ENCODE measurements at regions not wholly inside any gene's neighbourhood (a gene's known extent, or its start where the extent isn't known, plus 50 kb on each side); places are given as distances from the start of the nearest gene placed in this dataset.

DNA sequence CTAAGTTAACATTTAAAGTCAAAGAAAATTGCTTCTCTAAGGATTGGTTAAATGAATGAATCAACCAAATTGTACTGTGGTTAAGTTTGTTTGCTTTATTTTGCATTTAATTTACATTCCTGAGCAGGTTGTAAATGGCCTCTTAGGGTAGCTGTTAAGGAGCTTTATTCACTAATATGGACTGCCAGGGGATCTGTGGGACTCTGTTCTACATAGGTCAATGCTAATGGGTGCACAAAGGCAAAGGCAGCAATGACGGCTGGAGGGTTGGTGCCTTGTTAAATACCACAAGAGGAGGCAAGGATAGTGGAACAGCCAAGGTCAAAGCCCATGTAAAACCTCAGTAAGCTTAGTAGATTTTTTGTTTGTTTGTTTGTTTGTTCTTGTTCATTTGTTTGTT lies 89.3 kb upstream of the P2RY1 start:
- ATAC-seq (ENCODE audit: insufficient read depth, low read depth), result no peak
- H3K27ac ChIP-seq (ENCODE audit: low read length), result no peak overlapping the region

GRCh38 chr3:152754303-152754702 lies 80.6 kb upstream of the P2RY1 start:
- TF ChIP-seq EZH2 (IDR thresholded peaks at IDR 0.05; ENCODE audit: borderline replicate concordance, low read depth, low read length, severe bottlenecking) (no peak), CTCF (IDR thresholded peaks at IDR 0.05; ENCODE audit: borderline replicate concordance, extremely low read depth, low read length, poor library complexity, severe bottlenecking) (no peak)
- Histone ChIP-seq H3K9ac (ENCODE audit: low read depth, low read length) (no peak overlapping the region), H3K36me3 (ENCODE audit: insufficient read depth, low read length) (no peaks in the 10 kb centered on the region), H3K79me2 (ENCODE audit: insufficient read depth, low read length) (no peaks in the 10 kb centered on the region), H3K4me1 (ENCODE audit: insufficient read depth, low read length) (no peaks in the 10 kb centered on the region), H3K4me2 (ENCODE audit: insufficient read depth, low read length) (no peak overlapping the region), H4K20me1 (ENCODE audit: insufficient read depth, low read length) (no peaks in the 10 kb centered on the region), H3K27me3 (ENCODE audit: insufficient read depth, low read length, poor library complexity) (no peaks in the 10 kb centered on the region), H3K9me3 (ENCODE audit: insufficient read depth, low read length, severe bottlenecking) (no peaks in the 10 kb centered on the region), H3K4me3 (ENCODE audit: low read depth in 1 of 2, low read length in 2 of 2) (no peak overlapping the region), H2AFZ (ENCODE audit: low read depth, low read length) (no peak overlapping the region), H3K27ac (ENCODE audit: low read length) (no peak overlapping the region)
- no peak for ATAC-seq (ENCODE audit: insufficient read depth, low read depth)
- no peak for DNase-seq

More for the DNA sequence above, 89.3 kb upstream of the P2RY1 start:
- Histone ChIP-seq H3K36me3 (ENCODE audit: insufficient read depth, low read length) (no peaks in the 10 kb centered on the region), H4K20me1 (ENCODE audit: insufficient read depth, low read length) (no peaks in the 10 kb centered on the region), H2AFZ (ENCODE audit: low read depth, low read length) (no peak overlapping the region), H3K9me3 (ENCODE audit: insufficient read depth, low read length, severe bottlenecking) (no peaks in the 10 kb centered on the region), H3K9ac (ENCODE audit: low read depth, low read length) (no peak overlapping the region), H3K79me2 (ENCODE audit: insufficient read depth, low read length) (no peaks in the 10 kb centered on the region), H3K4me2 (ENCODE audit: insufficient read depth, low read length) (no peak overlapping the region), H3K27me3 (ENCODE audit: insufficient read depth, low read length, poor library complexity) (no peaks in the 10 kb centered on the region), H3K4me1 (ENCODE audit: insufficient read depth, low read length) (no peaks in the 10 kb centered on the region), H3K4me3 (ENCODE audit: low read depth in 1 of 2, low read length in 2 of 2) (no peak overlapping the region)
- no peak for DNase-seq
- no peak for TF ChIP-seq EZH2 (IDR thresholded peaks at IDR 0.05; ENCODE audit: borderline replicate concordance, low read depth, low read length, severe bottlenecking)
- TF ChIP-seq CTCF (IDR thresholded peaks at IDR 0.05; ENCODE audit: borderline replicate concordance, extremely low read depth, low read length, poor library complexity, severe bottlenecking), result no peak

- no peaks in the 10 kb centered on the region for H3K9me3 ChIP-seq (ENCODE audit: insufficient read depth, low read length, severe bottlenecking)
- H4K20me1 ChIP-seq (ENCODE audit: insufficient read depth, low read length), result no peaks in the 10 kb centered on the region
- no peaks in the 10 kb centered on the region for H3K79me2 ChIP-seq (ENCODE audit: insufficient read depth, low read length)
- H3K4me1 ChIP-seq (ENCODE audit: insufficient read depth, low read length), result no peaks in the 10 kb centered on the region
- no peak overlapping the region for H3K4me3 ChIP-seq (ENCODE audit: low read depth in 1 of 2, low read length in 2 of 2)
- TF ChIP-seq EZH2 (IDR thresholded peaks at IDR 0.05; ENCODE audit: borderline replicate concordance, low read depth, low read length, severe bottlenecking), result no peak
- no peak for TF ChIP-seq CTCF (IDR thresholded peaks at IDR 0.05; ENCODE audit: borderline replicate concordance, extremely low read depth, low read length, poor library complexity, severe bottlenecking)
- ATAC-seq (ENCODE audit: insufficient read depth, low read depth) (no peak), DNase-seq (no peak)
- no peaks in the 10 kb centered on the region for H3K27me3 ChIP-seq (ENCODE audit: insufficient read depth, low read length, poor library complexity)
- H3K4me2 ChIP-seq (ENCODE audit: insufficient read depth, low read length), result no peak overlapping the region
- H2AFZ ChIP-seq (ENCODE audit: low read depth, low read length), result no peak overlapping the region
- no peak overlapping the region for H3K27ac ChIP-seq (ENCODE audit: low read length)
- no peaks in the 10 kb centered on the region for H3K36me3 ChIP-seq (ENCODE audit: insufficient read depth, low read length)
- H3K9ac ChIP-seq (ENCODE audit: low read depth, low read length), result no peak overlapping the region
These were observed 78.1 kb upstream of the P2RY1 start for GRCh38 chr3:152756807-152757206.

- Histone ChIP-seq H3K9ac (ENCODE audit: low read depth, low read length) (no peak overlapping the region), H3K27me3 (ENCODE audit: insufficient read depth, low read length, poor library complexity) (no peaks in the 10 kb centered on the region), H3K36me3 (ENCODE audit: insufficient read depth, low read length) (no peaks in the 10 kb centered on the region), H3K4me2 (ENCODE audit: insufficient read depth, low read length) (no peak overlapping the region), H3K4me3 (ENCODE audit: low read depth in 1 of 2, low read length in 2 of 2) (no peak overlapping the region), H4K20me1 (ENCODE audit: insufficient read depth, low read length) (no peaks in the 10 kb centered on the region), H3K4me1 (ENCODE audit: insufficient read depth, low read length) (no peaks in the 10 kb centered on the region), H2AFZ (ENCODE audit: low read depth, low read length) (no peak overlapping the region), H3K9me3 (ENCODE audit: insufficient read depth, low read length, severe bottlenecking) (no peaks in the 10 kb centered on the region), H3K27ac (ENCODE audit: low read length) (no peak overlapping the region), H3K79me2 (ENCODE audit: insufficient read depth, low read length) (no peaks in the 10 kb centered on the region)
- no peak for TF ChIP-seq CTCF (IDR thresholded peaks at IDR 0.05; ENCODE audit: borderline replicate concordance, extremely low read depth, low read length, poor library complexity, severe bottlenecking)
- no peak for TF ChIP-seq EZH2 (IDR thresholded peaks at IDR 0.05; ENCODE audit: borderline replicate concordance, low read depth, low read length, severe bottlenecking)
- ATAC-seq (ENCODE audit: insufficient read depth, low read depth) (no peak), DNase-seq (no peak)
These were observed 74.8 kb upstream of the P2RY1 start for GRCh38 chr3:152760024-152760563.

Data from DND-41 (cell line).